ENCODE measurements at regions not wholly inside any gene's neighbourhood (a gene's known extent, or its start where the extent isn't known, plus 50 kb on each side); places are given as distances from the start of the nearest gene placed in this dataset.
"Not testable (repeated sequence)": the region's sequence is repeated elsewhere in the genome, so short reads cannot be mapped to it uniquely, and the experiment has no call there.

- DNase-seq, result no peak
Observed at GRCh38 chr13:31385540-31385939, 185.8 kb downstream of the B3GLCT start.

DNA sequence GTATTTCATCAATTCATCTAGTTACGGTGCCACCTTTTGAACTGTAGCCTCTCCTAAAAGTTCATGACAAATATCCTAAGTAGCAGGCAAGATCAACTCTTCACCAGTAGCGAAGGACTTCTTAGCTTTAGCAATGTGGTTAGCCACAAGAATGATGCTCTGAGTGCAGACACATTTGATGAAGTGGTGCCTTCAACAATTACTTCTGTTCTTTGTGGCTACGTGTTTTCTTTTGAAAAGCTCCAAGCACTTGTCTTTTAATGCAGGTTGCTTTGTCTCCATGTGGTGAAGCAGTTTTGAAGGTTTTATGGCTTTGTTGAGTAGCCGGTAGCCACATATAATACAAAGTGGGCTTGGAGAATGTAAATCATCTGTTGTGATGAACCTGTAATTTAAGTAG lies 194.7 kb downstream of the B3GLCT start:
- DNase-seq, result no peak

- DNase-seq, result no peak
Observed at GRCh38 chr13:31395090-31395489, 195.3 kb downstream of the B3GLCT start.

DNA sequence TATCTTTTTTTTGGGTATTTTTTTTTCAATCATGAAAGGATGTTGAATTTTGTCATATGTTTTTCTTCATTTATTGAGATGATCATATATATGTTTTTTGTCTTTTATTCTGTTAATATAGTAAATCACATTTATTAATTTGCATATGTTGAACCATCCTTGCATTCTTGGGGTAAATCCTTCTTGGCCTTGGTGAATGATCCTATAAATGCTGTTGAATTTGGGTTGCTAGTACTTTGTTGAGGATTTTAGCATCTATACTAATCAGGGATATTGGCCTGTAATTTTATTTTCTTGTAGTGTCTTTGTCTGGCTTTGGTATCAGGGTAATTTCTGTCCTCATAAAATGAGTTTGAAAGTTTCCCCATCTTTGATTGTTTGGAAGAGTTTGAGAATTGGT lies 199.9 kb downstream of the B3GLCT start:
- DNase-seq, result no peak

- not testable (repeated sequence) for DNase-seq
Observed at GRCh38 chr13:31403711-31404110, 203.9 kb downstream of the B3GLCT start.

- DNase-seq, result no peak
Observed at GRCh38 chr13:31408927-31409326, 209.2 kb downstream of the B3GLCT start.

DNA sequence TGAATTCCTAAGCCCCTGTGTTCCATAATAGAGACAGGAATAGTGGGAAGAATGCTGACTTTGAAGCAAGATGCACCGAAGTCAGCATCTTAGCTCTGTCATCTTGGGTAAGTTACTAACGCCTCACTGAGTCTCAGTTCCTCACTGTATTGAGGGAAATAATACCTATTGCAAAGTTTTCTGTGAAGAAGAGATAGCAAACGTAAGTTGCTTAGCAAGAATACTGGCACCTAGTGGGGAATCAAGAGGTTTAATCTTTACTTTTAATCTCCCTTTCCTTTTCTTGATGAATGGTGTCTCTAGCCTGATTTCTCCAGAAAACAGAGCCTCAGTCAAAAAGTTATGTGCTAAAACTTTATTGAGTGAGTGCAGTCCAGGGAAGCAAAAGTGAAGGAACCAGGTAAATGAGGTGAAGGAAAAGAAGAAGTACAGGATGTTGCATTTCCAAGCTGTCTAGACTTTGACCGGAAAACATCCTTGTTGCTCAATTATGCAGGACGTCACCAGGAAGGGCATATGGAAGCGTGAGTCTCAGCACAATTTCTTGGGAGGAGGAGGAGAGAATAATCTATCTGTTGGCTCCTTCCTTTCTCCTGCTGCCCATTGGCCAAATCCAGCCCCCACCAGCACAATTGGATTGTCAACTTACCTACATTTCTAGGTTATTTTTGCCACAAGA lies 210.0 kb downstream of the B3GLCT start:
- DNase-seq, result no peak

GRCh38 chr13:31413516-31413915 lies 213.7 kb downstream of the B3GLCT start:
- DNase-seq, result no peak

- DNase-seq, result no peak
Observed at GRCh38 chr13:31416066-31416465, 216.3 kb downstream of the B3GLCT start.

DNA sequence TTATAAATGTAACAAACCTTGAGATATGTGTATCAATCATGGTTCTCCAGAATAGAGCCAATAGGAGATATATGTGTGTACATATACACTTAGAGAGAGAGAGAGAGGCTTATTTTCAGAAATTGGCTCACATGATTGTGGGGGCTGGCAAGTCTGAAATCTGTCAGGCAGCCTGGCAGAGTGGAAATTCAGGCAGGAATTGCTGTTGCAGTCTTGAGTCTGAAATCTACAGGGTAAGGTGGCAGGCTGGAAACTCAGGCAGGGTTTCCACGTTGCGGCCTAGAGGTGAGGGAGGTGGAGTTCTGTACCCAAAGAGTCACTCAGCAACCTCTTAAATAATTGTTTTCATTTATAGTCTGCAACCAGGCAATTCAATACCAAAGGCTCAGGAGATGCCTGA lies 218.4 kb downstream of the B3GLCT start:
- DNase-seq, result no peak

- DNase-seq, result no peak
Observed at GRCh38 chr13:31421756-31422155, 222.0 kb downstream of the B3GLCT start.

DNA sequence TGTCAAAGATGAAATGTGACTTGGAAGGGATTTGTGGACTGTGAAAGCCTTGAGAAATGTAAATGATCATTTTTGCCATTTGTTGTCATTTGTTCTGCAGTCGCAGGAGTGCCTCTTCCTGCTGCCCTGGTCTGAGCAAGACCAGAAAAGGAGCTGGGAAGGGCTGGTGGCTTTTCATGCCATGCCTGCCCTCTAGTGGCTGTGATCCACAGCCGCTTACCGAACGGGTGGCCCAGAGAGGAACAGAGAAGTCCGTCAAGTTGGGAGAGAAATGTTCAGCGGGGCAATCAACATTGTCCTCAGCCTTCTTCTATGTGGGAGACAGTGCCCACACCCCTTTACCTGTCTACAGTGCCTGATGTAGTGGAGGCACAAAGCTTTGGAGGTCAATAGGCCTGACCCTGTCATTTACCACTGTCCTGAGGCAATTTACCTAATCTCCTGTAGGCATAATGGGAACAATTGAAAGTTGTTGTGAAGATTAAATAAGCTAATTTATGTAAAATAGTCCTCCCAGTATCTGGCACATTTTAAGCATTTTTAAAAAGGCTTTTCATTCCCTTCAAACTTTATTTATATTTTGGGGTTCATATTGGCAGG lies 224.5 kb downstream of the B3GLCT start:
- DNase-seq, result peak; percentile 11

DNA sequence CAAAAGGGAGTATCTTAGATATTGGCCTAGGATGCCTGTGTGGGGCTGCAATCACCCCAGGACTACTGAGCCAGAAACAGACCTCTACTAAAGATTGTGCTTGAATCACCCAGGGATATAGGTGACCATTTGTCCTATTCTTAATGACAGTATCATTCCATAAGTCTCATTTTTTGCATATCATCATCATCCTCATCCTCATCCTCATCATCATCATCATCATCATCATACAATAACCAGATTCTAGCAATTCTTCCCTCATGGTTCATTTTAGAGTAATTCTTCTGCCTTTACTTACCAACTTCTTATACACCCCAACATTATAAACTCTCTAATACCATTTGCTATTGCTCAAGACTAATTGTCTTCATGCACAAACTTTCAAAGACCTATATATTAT lies 226.6 kb downstream of the B3GLCT start:
- no peak for DNase-seq

GRCh38 chr13:31427151-31428100 lies 227.7 kb downstream of the B3GLCT start:
- DNase-seq, result no peak

DNA sequence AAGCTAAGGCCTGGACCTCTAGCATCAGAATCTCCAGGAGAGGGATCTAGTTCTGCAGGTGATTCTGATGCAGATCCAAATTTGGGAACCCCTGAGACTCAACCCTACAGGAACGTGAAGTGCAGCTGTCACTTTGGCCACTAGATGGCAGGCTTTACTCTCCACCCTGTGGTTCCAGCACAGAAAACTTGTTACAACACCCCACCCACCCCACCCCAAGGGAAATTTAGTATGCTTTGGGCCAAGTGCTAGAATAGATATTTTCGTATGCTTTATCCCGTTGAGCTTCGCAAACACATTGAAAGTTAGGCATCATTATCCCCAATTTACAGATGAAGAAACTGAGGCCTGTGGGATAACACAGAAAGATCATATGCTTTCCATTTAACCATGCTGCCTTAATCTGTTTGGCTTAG lies 232.0 kb downstream of the B3GLCT start:
- DNase-seq, result no peak

DNA sequence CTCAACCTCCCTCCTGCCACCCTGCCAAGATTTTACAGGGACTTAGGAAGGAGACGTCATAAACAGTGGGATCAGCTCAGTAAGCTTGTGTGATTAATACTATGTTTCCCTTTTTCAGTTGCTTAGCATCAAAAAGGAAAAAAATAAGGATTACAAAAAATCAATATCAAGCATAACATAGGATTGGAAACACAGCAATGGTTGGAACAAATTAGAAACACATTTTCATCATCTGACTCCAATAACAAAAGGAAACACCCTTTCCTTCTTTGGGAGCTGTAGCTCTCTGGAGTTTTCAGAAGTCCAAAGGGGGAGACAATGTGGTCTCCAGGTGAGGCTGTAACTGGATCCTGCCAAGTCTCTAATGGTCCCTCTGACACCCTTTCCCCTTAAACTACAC lies 233.4 kb downstream of the B3GLCT start:
- DNase-seq, result no peak

GRCh38 chr13:31433746-31434145 lies 234.0 kb downstream of the B3GLCT start:
- DNase-seq, result no peak

- no peak for DNase-seq
Observed at GRCh38 chr13:31434613-31435012, 234.8 kb downstream of the B3GLCT start.

DNA sequence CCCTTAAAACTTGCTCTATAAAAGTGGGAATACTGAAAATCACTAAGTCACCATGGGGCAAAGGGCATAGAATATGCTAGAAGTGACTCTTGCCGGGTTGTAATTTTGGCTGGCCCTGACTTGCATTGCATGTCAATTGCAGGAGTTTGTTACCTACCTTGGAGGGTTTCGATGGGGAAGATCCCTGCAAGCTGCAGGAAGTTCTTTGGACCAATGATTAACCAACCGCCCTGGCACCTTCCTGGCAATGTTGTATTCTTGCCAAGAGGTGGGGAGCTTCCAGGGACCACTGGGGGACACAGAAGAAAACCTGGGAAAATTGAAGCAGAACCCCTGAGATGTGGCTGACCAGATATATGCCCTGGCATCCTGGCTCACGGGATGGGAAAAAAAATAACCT lies 235.8 kb downstream of the B3GLCT start:
- DNase-seq, result no peak

DNA sequence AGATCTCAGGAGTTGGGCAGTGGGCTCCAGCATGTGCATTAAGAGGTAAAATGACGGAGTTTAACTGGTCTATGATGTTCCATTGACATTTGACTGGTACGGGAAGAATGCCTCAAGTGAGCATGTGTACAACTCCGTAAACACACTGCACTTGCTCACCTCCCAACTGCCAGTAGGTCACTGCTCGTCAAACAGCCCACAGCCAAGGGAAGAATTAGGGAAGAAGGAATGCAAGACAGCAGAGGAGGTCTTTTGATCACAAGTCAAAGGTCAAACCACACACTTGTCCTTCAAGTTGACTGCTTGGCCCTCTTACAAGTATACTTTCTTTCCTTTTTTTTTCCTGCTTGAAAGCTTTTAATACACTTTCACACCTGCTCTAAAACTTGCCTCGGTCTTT lies 236.7 kb downstream of the B3GLCT start:
- DNase-seq, result no peak

DNA sequence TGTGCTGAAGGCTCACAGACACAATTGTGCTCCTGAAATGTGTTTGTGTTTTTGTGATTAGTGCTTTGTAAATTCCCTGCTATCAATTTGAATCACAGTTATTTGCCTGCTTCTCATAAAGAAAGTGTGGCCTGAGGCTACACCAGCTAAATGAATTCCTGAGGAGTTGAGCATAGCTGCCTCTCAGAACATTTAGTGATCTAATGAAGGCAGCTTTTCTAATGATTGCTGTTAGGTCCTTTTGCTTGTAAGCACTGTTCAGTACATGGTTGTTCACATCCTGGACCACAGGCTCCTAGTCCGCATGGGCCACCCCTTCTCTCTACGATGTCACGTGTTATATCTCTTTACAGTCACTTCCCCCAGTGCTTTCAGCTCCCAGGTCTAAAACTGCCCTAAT lies 238.2 kb downstream of the B3GLCT start:
- DNase-seq, result no peak

DNA sequence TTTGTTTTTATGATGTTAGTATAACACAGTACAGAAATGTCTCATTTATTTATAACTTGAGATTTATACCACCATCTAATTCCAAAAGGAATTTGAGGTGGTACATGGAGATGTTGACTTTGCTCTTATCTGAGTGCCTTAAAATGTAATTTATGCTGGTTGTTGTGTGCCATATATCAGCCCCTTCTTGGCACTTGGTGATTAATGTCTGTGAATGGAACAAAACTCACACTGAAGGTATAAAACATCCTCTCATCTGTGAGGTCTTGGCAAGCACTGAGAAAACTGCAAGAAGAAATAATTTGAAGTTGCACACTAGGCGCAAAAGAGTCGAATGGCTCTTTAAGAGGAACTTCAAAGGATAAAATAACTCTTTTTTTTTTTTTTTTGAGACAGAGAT lies 240.4 kb downstream of the B3GLCT start:
- DNase-seq, result no peak

GRCh38 chr13:31441800-31442510 lies 242.2 kb downstream of the B3GLCT start:
- no peak for DNase-seq
